ENCODE measurements at regions not wholly inside any gene's neighbourhood (a gene's known extent, or its start where the extent isn't known, plus 50 kb on each side); places are given as distances from the start of the nearest gene placed in this dataset.

GRCh38 chr13:65473196-65473595, 1756.9 kb downstream of the PCDH9 start:
- TF ChIP-seq CTCF (IDR thresholded peaks at IDR 0.05; ENCODE audit: low read length) (no peak), EZH2phosphoT487 (IDR thresholded peaks at IDR 0.05; ENCODE audit: low read length) (no peak)

All from MM.1S (cell line).